ENCODE measurements at regions not wholly inside any gene's neighbourhood (a gene's known extent, or its start where the extent isn't known, plus 50 kb on each side); places are given as distances from the start of the nearest gene placed in this dataset.

GRCh38 chr22:49136816-49137180, 690.9 kb downstream of the BRD1 start:
- TF ChIP-seq ZNF565 (CRISPR knock-in tag; conservative IDR thresholded peaks at IDR 0.05; ENCODE audit: low read depth) (no peak), ZNF70 (CRISPR knock-in tag; IDR thresholded peaks at IDR 0.05) (no peak)

Data from SK-N-SH treated with all-trans-retinoic acid at 6 μM for 48 hours (cell line).